K562 (cell line): ENCODE measurements at regions not wholly inside any gene's neighbourhood (a gene's known extent, or its start where the extent isn't known, plus 50 kb on each side); places are given as distances from the start of the nearest gene placed in this dataset.

Experiments used
- ATAC-seq: fragments of 200-7000 bp; cut with Tn5 transposase; 3 replicates; pipeline ENCODE4 v1.9.1; 2020; ENCODE audit warnings: moderate library complexity
- BruUV-seq: library from RNA; stranded (reverse); fragments of 400-500 nt; replicated peaks from 2 replicates; lab custom pipeline; 2021; lab: Mats Ljungman, UMichigan
- CTCF ChIA-PET: fragments of 300-600 bp; formaldehyde crosslinking; extraction: SDS; loops from one replicate; lab custom pipeline; 2021; ENCODE audit warnings: low intra/inter-chr PET ratio; lab: Yijun Ruan, JAX
- POLR2A ChIA-PET: fragments of 300-600, 350-650 bp; sonication (Branson Sonifier 250); formaldehyde crosslinking; extraction: SDS; loops from one replicate; lab custom pipeline; 2021; ENCODE audit warnings: antibody characterized with exemption, inconsistent platforms; lab: Yijun Ruan, JAX
- DNase-seq, 4 experiments: peaks; one replicate each; pipeline versions ENCODE4 v3.0.0 to v3.0.0-alpha.2; 2011 to 2018; ENCODE audit warnings: low spot score in 3 of 4, mixed read lengths in 3 of 4; ENCODE audit errors: extremely low read depth in 1 of 4
- FAIRE-seq: peaks from 2 replicates; lab custom pipeline; 2011; peaks lifted over from hg19 to GRCh38; lab: Jason Lieb, UNC
- H2AFZ ChIP-seq: 2 replicates; pipeline ENCODE4 v1.6.0; 2011; ENCODE audit warnings: low read depth, low read length, control low read depth, inconsistent platforms
- H3K27ac ChIP-seq: fragments of 200-600 bp; 3 replicates; pipeline ENCODE4 v1.8.0; 2011; ENCODE audit warnings: low read depth, mild to moderate bottlenecking, control low read depth, inconsistent platforms, low read length, moderate library complexity, mixed read lengths; ENCODE audit errors: extremely low read depth
- H3K27me3 ChIP-seq, 2 experiments: fragments of 300-600 bp in 1 of 2; 2 replicates in 1 of 2; 3 replicates in 1 of 2; pipeline versions ENCODE4 v1.6.0 to v1.8.0; 2011; ENCODE audit warnings: inconsistent platforms in 2 of 2, low read length in 2 of 2, mild to moderate bottlenecking in 1 of 2, mixed read lengths in 1 of 2, moderate library complexity in 1 of 2; ENCODE audit not compliant: control insufficient read depth in 2 of 2, insufficient read depth in 2 of 2
- H3K36me3 ChIP-seq: fragments of 300-600 bp; 3 replicates; pipeline ENCODE4 v1.8.0; 2011; ENCODE audit warnings: mild to moderate bottlenecking, low read length, inconsistent platforms; ENCODE audit not compliant: control insufficient read depth, insufficient read depth
- H3K4me1 ChIP-seq, 2 experiments: fragments of 200-600 bp in 1 of 2; replicated peaks in 1 of 2; 2 replicates in 1 of 2; 3 replicates in 1 of 2; pipeline versions ENCODE4 v1.5.1 to v1.8.0; 2011; ENCODE audit warnings: inconsistent platforms in 2 of 2, low read length in 2 of 2, mild to moderate bottlenecking in 1 of 2, mixed read lengths in 1 of 2, moderate library complexity in 1 of 2; ENCODE audit not compliant: control insufficient read depth in 2 of 2, insufficient read depth in 2 of 2
- H3K4me2 ChIP-seq: 2 replicates; pipeline ENCODE4 v1.6.1; 2011; ENCODE audit warnings: low read length, control low read depth, inconsistent platforms, mixed read lengths; ENCODE audit not compliant: insufficient read depth
- H3K4me3 ChIP-seq: fragments of 200-600 bp; sonication (generic), shearing (Covaris generic); 2 replicates; pipeline ENCODE4 v1.5.1; 2016; ENCODE audit warnings: control low read depth, inconsistent platforms
- H3K79me2 ChIP-seq: fragments of 200-600 bp; 3 replicates; pipeline ENCODE4 v1.8.0; 2011; ENCODE audit warnings: low read length, inconsistent platforms; ENCODE audit not compliant: control insufficient read depth, insufficient read depth
- H3K9ac ChIP-seq, 2 experiments: 2 replicates each; pipeline versions ENCODE4 v1.6.0 to v1.6.1; 2011; ENCODE audit warnings: low read depth in 2 of 2, low read length in 2 of 2, control low read depth in 1 of 2, inconsistent platforms in 1 of 2, mild to moderate bottlenecking in 1 of 2, mixed read lengths in 1 of 2; ENCODE audit not compliant: insufficient read depth in 1 of 2
- H3K9me1 ChIP-seq: one replicate; pipeline ENCODE4 v1.6.0; 2011; ENCODE audit warnings: inconsistent platforms, mild to moderate bottlenecking, low read length, moderate library complexity; ENCODE audit not compliant: control insufficient read depth, insufficient read depth
- H3K9me3 ChIP-seq: replicated peaks from 2 replicates; pipeline ENCODE4 v1.5.1; 2011; ENCODE audit warnings: low read depth, low read length, inconsistent platforms; ENCODE audit not compliant: control insufficient read depth, insufficient read depth
- H4K20me1 ChIP-seq: replicated peaks from 2 replicates; pipeline ENCODE4 v1.6.1; 2011; ENCODE audit warnings: low read length, inconsistent platforms, mixed read lengths; ENCODE audit not compliant: control insufficient read depth, insufficient read depth
- ARID1B ChIP-seq: fragments of 450-650 bp; IDR thresholded peaks from 2 replicates; pipeline ENCODE4 v1.6.1; 2016; ENCODE audit warnings: antibody characterized with exemption, mild to moderate bottlenecking, inconsistent platforms
- CXXC5 ChIP-seq: fragments of 250-450 bp; sonication (Bioruptor Pico); IDR thresholded peaks from 2 replicates; pipeline ENCODE4 v1.8.0; 2022; ENCODE audit warnings: inconsistent platforms, mild to moderate bottlenecking, moderate library complexity
- DMBX1 ChIP-seq: fragments of 250-450 bp; sonication (Bioruptor Pico); IDR thresholded peaks from 2 replicates; pipeline ENCODE4 v1.8.0; 2022; ENCODE audit warnings: inconsistent platforms, mild to moderate bottlenecking, moderate library complexity, borderline replicate concordance
- EP400 ChIP-seq: fragments of 450-650 bp; IDR thresholded peaks from 2 replicates; pipeline ENCODE4 v1.6.1; 2017; ENCODE audit warnings: antibody characterized with exemption, mild to moderate bottlenecking, moderate library complexity
- FOXK1 ChIP-seq: sonication (generic); formaldehyde crosslinking; IDR thresholded peaks from 2 replicates; pipeline ENCODE4 v1.8.0; 2022; ENCODE audit warnings: missing genetic modification reagents, mild to moderate bottlenecking, borderline replicate concordance
- FOXK2 ChIP-seq, 2 experiments: fragments of 450-650 bp; IDR thresholded peaks in 1 of 2; conservative IDR thresholded peaks in 1 of 2; 2 replicates each; pipeline ENCODE4 v1.6.1; 2016; ENCODE audit warnings: low read depth in 2 of 2, mild to moderate bottlenecking in 1 of 2
- NEUROD1 ChIP-seq: fragments of 150-350 bp; IDR thresholded peaks from 2 replicates; pipeline ENCODE4 v1.6.1; 2014; ENCODE audit warnings: borderline replicate concordance, low read length, low read depth; ENCODE audit not compliant: partially characterized antibody
- RCOR1 ChIP-seq, 2 experiments: IDR thresholded peaks; 2 replicates each; pipeline ENCODE4 v1.6.1; 2012; ENCODE audit warnings: low read depth in 2 of 2, low read length in 2 of 2, borderline replicate concordance in 1 of 2, improper control_type of control experiment in 1 of 2
- RUNX1 ChIP-seq: sonication (generic); IDR thresholded peaks from 2 replicates; pipeline ENCODE4 v1.6.1; 2016; ENCODE audit warnings: antibody characterized with exemption, low read depth
- SIN3B ChIP-seq: fragments of 450-650 bp; IDR thresholded peaks from 2 replicates; pipeline ENCODE4 v1.6.1; 2017; ENCODE audit warnings: low read depth, mild to moderate bottlenecking, moderate library complexity
- SUPT5H ChIP-seq: fragments of 450-650 bp; IDR thresholded peaks from 2 replicates; pipeline ENCODE4 v1.6.1; 2016
- ZNF316 ChIP-seq: fragments of 450-650 bp; IDR thresholded peaks from 2 replicates; pipeline ENCODE4 v1.6.1; 2016
- ZNF445 ChIP-seq: fragments of 250-450 bp; sonication (Bioruptor Pico); IDR thresholded peaks from 2 replicates; pipeline ENCODE4 v1.4.0; 2020; ENCODE audit warnings: low read depth, mild to moderate bottlenecking, moderate library complexity
- ZNF696 ChIP-seq: fragments of 250-450 bp; sonication (Bioruptor Pico); conservative IDR thresholded peaks from 2 replicates; pipeline ENCODE4 v1.4.0; 2020; ENCODE audit warnings: mild to moderate bottlenecking, moderate library complexity
- ZNF717 ChIP-seq: fragments of 250-450 bp; sonication (Bioruptor Pico); IDR thresholded peaks from 2 replicates; pipeline ENCODE4 v1.5.0; 2021
- ZNF780A ChIP-seq: fragments of 250-450 bp; sonication (Bioruptor Pico); IDR thresholded peaks from 2 replicates; pipeline ENCODE4 v1.5.0; 2021; ENCODE audit warnings: mild to moderate bottlenecking
- WGBS: fragments of 100-300 bp; shearing (Covaris generic); methylation state at CpG from one replicate; pipeline ENCODE4 v1.1.6; 2016; ENCODE audit warnings: low coverage, mixed read lengths; ENCODE audit not compliant: insufficient coverage; ENCODE audit errors: missing lambda C conversion rate; 5-methylcytosine and 5-hydroxymethylcytosine counted together
- in situ Hi-C: fragments of 300-500 bp; cut with MboI; formaldehyde crosslinking; loops from 4 replicates; pipeline ENCODE4 v1.15.0; 2018; ENCODE audit warnings: inconsistent platforms, mixed read lengths
- intact Hi-C: fragments of 100-400 bp; cut with micrococcal nuclease; formaldehyde crosslinking; loops from 2 replicates; pipeline ENCODE4 v1.14.2; 2022
- TF ChIP-seq, protein P1 (sequence below): fragments of 450-650 bp; IDR thresholded peaks from 2 replicates; pipeline ENCODE4 v1.6.1; 2016; ENCODE audit warnings: antibody characterized with exemption

DNA sequence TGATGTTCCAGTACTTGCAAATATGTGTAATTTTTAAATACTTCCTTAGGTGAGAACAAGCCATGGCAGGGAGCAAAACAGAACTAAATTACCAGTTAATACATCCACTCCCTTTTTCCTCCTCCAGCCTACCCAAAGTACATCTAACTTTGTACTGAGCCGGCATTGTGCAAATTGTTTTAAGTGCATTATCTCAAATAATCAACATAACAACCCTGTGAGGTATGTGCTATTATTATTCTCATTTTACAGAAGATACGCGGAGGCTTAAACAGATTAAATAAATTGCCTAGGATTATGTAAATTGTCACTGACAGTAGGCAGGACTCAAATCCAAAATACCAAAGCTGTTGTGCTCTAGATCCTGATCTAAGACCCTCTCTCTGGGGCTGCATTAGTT is 55.5 kb upstream of the KLF4 start:
- FAIRE-seq, result no peak
- H3K4me2 ChIP-seq, result no peak overlapping the region

More for the DNA sequence above, 55.5 kb upstream of the KLF4 start:
- peaks cover 5 to 7% of the 10 kb centered on the region in 2 experiments; a peak in 3 of 5 replicates for H3K27me3 ChIP-seq
- H3K27ac ChIP-seq, result no peak overlapping the region
- CTCF ChIA-PET, result no interaction called here
- no peaks in the 10 kb centered on the region for H3K36me3 ChIP-seq
- no peak overlapping the region for H2AFZ ChIP-seq
- TF ChIP-seq DMBX1 (CRISPR knock-in tag), result no peak
- TF ChIP-seq EP400, result no peak
- TF ChIP-seq SIN3B, result no peak
- TF ChIP-seq, protein P1, sequence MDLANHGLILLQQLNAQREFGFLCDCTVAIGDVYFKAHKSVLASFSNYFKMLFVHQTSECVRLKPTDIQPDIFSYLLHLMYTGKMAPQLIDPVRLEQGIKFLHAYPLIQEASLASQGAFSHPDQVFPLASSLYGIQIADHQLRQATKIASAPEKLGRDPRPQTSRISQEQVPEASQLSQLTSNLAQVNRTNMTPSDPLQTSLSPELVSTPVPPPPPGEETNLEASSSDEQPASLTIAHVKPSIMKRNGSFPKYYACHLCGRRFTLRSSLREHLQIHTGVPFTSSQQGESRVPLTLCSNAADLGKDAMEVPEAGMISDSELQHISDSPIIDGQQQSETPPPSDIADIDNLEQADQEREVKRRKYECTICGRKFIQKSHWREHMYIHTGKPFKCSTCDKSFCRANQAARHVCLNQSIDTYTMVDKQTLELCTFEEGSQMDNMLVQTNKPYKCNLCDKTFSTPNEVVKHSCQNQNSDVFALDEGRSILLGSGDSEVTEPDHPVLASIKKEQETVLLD, result no peak
- TF ChIP-seq SUPT5H, result no peak
- no peak for TF ChIP-seq ARID1B
- no peak for TF ChIP-seq FOXK1 (CRISPR knock-in tag)
- TF ChIP-seq NEUROD1, result no peak
- TF ChIP-seq RCOR1 (IDR thresholded peaks at IDR 0.05; ENCODE audit: borderline replicate concordance in 1 of 2, low read depth in 2 of 2, low read length in 2 of 2), result no peak
- TF ChIP-seq ZNF445 (CRISPR knock-in tag), result no peak
- no peak for TF ChIP-seq FOXK2 (conservative IDR thresholded peaks at IDR 0.05 in 1 of 2, IDR thresholded peaks at IDR 0.05 in 1 of 2; ENCODE audit: low read depth in 2 of 2)
- no peak for TF ChIP-seq CXXC5 (CRISPR knock-in tag)
- no peak for TF ChIP-seq ZNF316
- TF ChIP-seq ZNF717 (CRISPR knock-in tag), result no peak
- TF ChIP-seq ZNF780A (CRISPR knock-in tag), result no peak
- TF ChIP-seq ZNF696 (CRISPR knock-in tag), result no peak
- TF ChIP-seq RUNX1, result no peak
- H4K20me1 ChIP-seq, result no peaks in the 10 kb centered on the region
- POLR2A ChIA-PET, result no interaction called here
- H3K9ac ChIP-seq, result no peak overlapping the region
- 8% methylated on average over 3 of the region's 3 CpGs for WGBS
- H3K9me3 ChIP-seq, result no peaks in the 10 kb centered on the region
- ATAC-seq, result no peak
- intact Hi-C loops (no loop called here), in situ Hi-C loops (no loop called here)
- no peak overlapping the region for H3K4me3 ChIP-seq
- H3K79me2 ChIP-seq, result no peaks in the 10 kb centered on the region
- H3K9me1 ChIP-seq, result no peaks in the 10 kb centered on the region
- no TSS peak for BruUV-seq
- peaks cover 0 to 2% of the 10 kb centered on the region in 2 experiments; a peak in 1 of 5 replicates for H3K4me1 ChIP-seq
- DNase-seq, result no peak
